PFSK-1 (cell line): ENCODE measurements at regions not wholly inside any gene's neighbourhood (a gene's known extent, or its start where the extent isn't known, plus 50 kb on each side); places are given as distances from the start of the nearest gene placed in this dataset.

ENCODE experiments used
- FOXP2 ChIP-seq: optimal IDR thresholded peaks from 2 replicates; pipeline ENCODE3; 2011; ENCODE audit warnings: borderline replicate concordance, control low read depth, inconsistent platforms; ENCODE audit not compliant: insufficient read depth; ENCODE audit errors: extremely low read length, extremely low read depth
- POLR2AphosphoS5 ChIP-seq: IDR thresholded peaks from 2 replicates; pipeline ENCODE4 v1.6.1; 2012; ENCODE audit warnings: low read depth, mild to moderate bottlenecking, control low read depth, low read length, moderate library complexity
- SIN3A ChIP-seq: IDR thresholded peaks from 2 replicates; pipeline ENCODE4 v1.6.1; 2012; ENCODE audit warnings: mild to moderate bottlenecking, low read length, moderate library complexity, borderline replicate concordance; ENCODE audit not compliant: insufficient read depth
- TAF1 ChIP-seq: IDR thresholded peaks from 2 replicates; pipeline ENCODE4 v1.6.1; 2012; ENCODE audit warnings: low read length, control low read depth, borderline replicate concordance; ENCODE audit not compliant: insufficient read depth
- TF ChIP-seq, protein P1 (sequence below), 2 experiments: IDR thresholded peaks; 2 replicates each; pipeline versions ENCODE4 v1.6.1 to v1.8.0; 2011 to 2012; ENCODE audit warnings: low read depth in 2 of 2, low read length in 2 of 2, control low read depth in 1 of 2, inconsistent platforms in 1 of 2, mild to moderate bottlenecking in 1 of 2, moderate library complexity in 1 of 2; ENCODE audit not compliant: insufficient read depth in 1 of 2

DNA sequence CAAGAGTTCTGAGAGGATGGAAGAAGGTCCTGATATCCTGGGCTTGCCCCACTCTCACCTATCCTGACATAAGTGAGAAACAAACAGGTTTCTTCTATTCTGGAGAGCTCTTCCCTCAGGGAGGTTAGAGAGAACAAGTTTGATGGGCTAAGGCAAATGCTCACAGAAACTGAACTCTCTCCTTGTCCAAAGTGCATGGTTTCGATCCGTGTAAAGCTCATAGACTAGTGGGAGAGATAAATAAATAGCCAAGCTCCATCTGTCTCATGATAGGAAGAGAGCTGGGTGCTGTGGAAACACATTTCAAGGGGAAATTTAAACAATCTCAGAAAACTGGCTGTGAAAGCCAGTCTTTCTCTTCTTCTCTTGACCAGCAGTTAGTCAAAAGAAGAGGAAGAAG is 459.5 kb upstream of the LARGE1 start:
- TF ChIP-seq FOXP2 (no peak), SIN3A (no peak), TAF1 (no peak)
- TF ChIP-seq, protein P1, sequence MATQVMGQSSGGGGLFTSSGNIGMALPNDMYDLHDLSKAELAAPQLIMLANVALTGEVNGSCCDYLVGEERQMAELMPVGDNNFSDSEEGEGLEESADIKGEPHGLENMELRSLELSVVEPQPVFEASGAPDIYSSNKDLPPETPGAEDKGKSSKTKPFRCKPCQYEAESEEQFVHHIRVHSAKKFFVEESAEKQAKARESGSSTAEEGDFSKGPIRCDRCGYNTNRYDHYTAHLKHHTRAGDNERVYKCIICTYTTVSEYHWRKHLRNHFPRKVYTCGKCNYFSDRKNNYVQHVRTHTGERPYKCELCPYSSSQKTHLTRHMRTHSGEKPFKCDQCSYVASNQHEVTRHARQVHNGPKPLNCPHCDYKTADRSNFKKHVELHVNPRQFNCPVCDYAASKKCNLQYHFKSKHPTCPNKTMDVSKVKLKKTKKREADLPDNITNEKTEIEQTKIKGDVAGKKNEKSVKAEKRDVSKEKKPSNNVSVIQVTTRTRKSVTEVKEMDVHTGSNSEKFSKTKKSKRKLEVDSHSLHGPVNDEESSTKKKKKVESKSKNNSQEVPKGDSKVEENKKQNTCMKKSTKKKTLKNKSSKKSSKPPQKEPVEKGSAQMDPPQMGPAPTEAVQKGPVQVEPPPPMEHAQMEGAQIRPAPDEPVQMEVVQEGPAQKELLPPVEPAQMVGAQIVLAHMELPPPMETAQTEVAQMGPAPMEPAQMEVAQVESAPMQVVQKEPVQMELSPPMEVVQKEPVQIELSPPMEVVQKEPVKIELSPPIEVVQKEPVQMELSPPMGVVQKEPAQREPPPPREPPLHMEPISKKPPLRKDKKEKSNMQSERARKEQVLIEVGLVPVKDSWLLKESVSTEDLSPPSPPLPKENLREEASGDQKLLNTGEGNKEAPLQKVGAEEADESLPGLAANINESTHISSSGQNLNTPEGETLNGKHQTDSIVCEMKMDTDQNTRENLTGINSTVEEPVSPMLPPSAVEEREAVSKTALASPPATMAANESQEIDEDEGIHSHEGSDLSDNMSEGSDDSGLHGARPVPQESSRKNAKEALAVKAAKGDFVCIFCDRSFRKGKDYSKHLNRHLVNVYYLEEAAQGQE (IDR thresholded peaks at IDR 0.05; ENCODE audit: insufficient read depth in 1 of 2, low read depth in 2 of 2, low read length in 2 of 2), result no peak

DNA sequence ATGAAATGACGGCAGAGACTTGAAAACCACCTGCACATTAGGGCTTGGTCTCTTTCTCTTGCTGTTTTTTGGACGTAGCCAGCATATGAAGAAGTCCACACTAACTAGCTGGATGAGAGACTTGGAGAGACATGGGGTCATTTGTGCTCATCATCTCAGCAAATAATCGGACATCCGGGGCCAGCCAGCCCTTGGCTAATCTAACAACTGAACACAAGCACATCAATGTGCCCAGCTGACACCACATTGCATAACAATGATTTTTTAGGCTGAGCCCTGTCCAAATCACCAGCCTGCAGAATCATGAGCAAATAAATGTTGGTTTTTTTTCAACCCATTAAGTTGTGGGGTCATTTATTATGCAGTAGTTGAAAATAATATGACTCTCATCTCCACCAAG is 460.3 kb upstream of the LARGE1 start:
- no peak for TF ChIP-seq POLR2AphosphoS5
- TF ChIP-seq, protein P1 (IDR thresholded peaks at IDR 0.05; ENCODE audit: insufficient read depth in 1 of 2, low read depth in 2 of 2, low read length in 2 of 2), result no peak
- no peak for TF ChIP-seq FOXP2
- no peak for TF ChIP-seq SIN3A
- no peak for TF ChIP-seq TAF1

DNA sequence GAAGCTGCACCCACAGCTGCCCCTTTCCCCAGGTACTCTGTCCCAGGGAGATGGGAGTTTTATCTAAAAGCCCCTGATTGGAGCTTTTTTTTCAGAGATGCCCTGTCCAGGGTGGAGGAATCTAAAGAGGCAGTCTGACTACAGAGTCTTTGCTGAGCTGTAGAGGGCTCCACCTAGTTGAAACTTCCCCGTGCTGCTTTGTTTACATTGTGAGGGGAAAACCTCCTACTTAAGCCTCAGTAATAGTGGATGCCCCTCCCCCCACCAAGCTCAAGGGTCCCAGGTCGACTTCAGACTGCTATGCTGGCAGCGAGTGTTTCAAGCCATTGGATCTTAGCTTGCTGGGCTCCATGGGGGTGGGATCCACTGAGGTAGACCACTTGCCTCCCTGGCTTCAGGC is 470.1 kb upstream of the LARGE1 start:
- no peak for TF ChIP-seq POLR2AphosphoS5
- no peak for TF ChIP-seq FOXP2
- TF ChIP-seq TAF1, result no peak
- TF ChIP-seq, protein P1 (IDR thresholded peaks at IDR 0.05; ENCODE audit: insufficient read depth in 1 of 2, low read depth in 2 of 2, low read length in 2 of 2), result no peak
- no peak for TF ChIP-seq SIN3A

DNA sequence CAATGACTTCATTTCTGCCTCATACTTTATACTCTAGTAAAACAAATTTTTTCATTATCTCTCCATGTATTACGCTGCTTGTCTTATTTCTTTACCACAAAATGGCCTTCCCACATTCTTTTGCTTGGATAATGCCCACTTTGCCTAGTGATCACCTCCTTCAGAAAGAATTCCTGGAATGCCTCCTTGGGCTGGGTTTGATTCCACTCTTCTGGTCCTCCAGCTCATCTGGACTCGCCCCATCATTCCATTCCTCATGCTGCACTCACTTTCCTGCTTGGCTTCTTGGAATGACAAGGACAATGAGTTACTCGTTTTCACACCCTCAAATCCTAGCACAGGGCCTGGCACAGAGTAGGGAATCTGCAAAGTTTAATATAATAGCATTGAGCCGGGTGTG is 475.1 kb upstream of the LARGE1 start:
- TF ChIP-seq FOXP2, result no peak

DNA sequence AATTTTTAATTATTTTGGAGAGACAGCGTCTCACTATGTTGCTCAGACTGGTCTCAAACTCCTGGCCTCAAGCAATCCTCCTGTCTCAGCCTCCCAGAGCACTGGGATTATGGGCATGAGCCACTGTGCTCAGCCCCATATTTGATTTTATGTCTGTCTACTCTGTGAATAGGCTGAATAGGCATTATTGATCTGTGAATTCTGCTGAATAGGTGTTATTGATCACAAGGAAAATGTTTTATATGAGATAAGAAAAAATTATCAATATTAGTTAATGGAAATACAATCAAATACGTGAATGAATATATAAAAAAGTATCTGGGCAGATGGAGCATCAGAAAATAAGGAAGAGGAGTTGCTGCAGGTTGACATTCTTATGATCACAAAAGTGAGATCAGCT is 483.4 kb upstream of the LARGE1 start:
- TF ChIP-seq SIN3A, result no peak
- no peak for TF ChIP-seq POLR2AphosphoS5
- TF ChIP-seq, protein P1 (IDR thresholded peaks at IDR 0.05; ENCODE audit: insufficient read depth in 1 of 2, low read depth in 2 of 2, low read length in 2 of 2), result no peak
- TF ChIP-seq TAF1, result no peak

DNA sequence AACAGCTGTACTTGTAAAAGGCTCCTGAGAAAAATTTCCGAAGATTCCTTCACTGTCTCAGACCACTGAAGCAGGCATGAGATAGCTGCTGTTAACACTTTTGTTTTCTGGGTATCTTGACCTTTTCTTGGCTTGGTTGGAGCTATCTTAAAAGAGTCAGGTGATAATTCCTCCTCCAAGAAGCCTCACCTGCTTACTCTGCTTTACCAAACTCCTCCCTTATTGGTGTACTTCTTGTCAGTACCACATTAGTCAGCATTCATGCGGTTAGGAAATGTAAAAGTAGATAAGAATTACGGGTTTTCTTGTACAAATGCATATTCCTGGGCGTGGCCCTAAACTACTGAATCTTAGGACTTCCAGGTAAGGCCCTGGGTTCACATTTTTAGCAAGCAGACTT is 489.8 kb upstream of the LARGE1 start:
- TF ChIP-seq TAF1 (no peak), POLR2AphosphoS5 (no peak), FOXP2 (no peak), SIN3A (no peak)
- TF ChIP-seq, protein P1 (IDR thresholded peaks at IDR 0.05; ENCODE audit: insufficient read depth in 1 of 2, low read depth in 2 of 2, low read length in 2 of 2), result no peak
